HEK293 (cell line): ENCODE measurements at regions not wholly inside any gene's neighbourhood (a gene's known extent, or its start where the extent isn't known, plus 50 kb on each side); places are given as distances from the start of the nearest gene placed in this dataset.
"Not testable (repeated sequence)": the region's sequence is repeated elsewhere in the genome, so short reads cannot be mapped to it uniquely, and the experiment has no call there.

Experiments
- ZNF677 ChIP-seq: fragments of 450-650 bp; IDR thresholded peaks from 2 replicates; pipeline ENCODE4 v1.5.0; 2018; ENCODE audit warnings: missing biosample characterization, mild to moderate bottlenecking, missing genetic modification characterization, moderate library complexity
- TF ChIP-seq, protein P1 (sequence below): fragments of 450-650 bp; formaldehyde crosslinking; IDR thresholded peaks from 2 replicates; pipeline ENCODE4 v1.5.1; 2016; ENCODE audit warnings: missing biosample characterization, missing genetic modification characterization
- TF ChIP-seq, protein P2 (sequence below): fragments of 450-650 bp; formaldehyde crosslinking; IDR thresholded peaks from 2 replicates; pipeline ENCODE4 v1.5.1; 2016; ENCODE audit warnings: missing biosample characterization, missing genetic modification characterization

DNA sequence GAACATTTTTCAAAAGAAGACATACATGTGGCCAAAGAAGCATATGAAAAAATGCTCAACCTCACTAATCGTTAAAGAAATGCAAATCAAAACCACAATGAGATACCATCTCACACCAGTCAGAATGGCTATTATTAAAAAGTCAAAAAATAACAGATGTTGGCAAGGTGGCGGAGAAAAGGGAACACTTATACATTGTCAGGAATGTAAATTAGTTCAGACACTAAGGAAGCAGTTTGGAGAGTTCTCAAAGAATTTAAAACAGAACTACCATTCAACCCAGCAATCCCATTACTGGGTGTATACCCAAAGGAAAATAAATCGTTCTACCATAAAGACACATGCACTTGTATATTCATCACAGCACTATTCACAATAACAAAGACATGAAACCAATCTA is 106.9 kb downstream of the APTX start:
- TF ChIP-seq, protein P1, sequence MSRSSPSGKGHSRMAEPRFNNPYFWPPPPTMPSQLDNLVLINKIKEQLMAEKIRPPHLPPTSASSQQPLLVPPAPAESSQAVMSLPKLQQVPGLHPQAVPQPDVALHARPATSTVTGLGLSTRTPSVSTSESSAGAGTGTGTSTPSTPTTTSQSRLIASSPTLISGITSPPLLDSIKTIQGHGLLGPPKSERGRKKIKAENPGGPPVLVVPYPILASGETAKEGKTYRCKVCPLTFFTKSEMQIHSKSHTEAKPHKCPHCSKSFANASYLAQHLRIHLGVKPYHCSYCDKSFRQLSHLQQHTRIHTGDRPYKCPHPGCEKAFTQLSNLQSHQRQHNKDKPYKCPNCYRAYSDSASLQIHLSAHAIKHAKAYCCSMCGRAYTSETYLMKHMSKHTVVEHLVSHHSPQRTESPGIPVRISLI (tag by site-specific recombination), result not testable (repeated sequence)
- TF ChIP-seq ZNF677 (tag by site-specific recombination), result not testable (repeated sequence)
- TF ChIP-seq, protein P2, sequence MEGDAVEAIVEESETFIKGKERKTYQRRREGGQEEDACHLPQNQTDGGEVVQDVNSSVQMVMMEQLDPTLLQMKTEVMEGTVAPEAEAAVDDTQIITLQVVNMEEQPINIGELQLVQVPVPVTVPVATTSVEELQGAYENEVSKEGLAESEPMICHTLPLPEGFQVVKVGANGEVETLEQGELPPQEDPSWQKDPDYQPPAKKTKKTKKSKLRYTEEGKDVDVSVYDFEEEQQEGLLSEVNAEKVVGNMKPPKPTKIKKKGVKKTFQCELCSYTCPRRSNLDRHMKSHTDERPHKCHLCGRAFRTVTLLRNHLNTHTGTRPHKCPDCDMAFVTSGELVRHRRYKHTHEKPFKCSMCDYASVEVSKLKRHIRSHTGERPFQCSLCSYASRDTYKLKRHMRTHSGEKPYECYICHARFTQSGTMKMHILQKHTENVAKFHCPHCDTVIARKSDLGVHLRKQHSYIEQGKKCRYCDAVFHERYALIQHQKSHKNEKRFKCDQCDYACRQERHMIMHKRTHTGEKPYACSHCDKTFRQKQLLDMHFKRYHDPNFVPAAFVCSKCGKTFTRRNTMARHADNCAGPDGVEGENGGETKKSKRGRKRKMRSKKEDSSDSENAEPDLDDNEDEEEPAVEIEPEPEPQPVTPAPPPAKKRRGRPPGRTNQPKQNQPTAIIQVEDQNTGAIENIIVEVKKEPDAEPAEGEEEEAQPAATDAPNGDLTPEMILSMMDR (tag by site-specific recombination), result not testable (repeated sequence)
